Skeletal muscle tissue (tissue), 3 donors: ENCODE measurements at regions not wholly inside any gene's neighbourhood (a gene's known extent, or its start where the extent isn't known, plus 50 kb on each side); places are given as distances from the start of the nearest gene placed in this dataset.

Experiments
- H3K27ac ChIP-seq: one replicate; pipeline ENCODE4 v1.7.0; 2013; ENCODE audit warnings: mild to moderate bottlenecking, low read depth, low read length, inconsistent platforms
- H3K27me3 ChIP-seq, 3 donors: one replicate each; pipeline ENCODE4 v1.7.0; 2013; ENCODE audit warnings: low read length in 3 of 3; ENCODE audit not compliant: control insufficient read depth in 3 of 3, insufficient read depth in 3 of 3
- H3K36me3 ChIP-seq, 3 donors: one replicate each; pipeline ENCODE4 v1.7.0; 2013; ENCODE audit warnings: low read length in 3 of 3; ENCODE audit not compliant: control insufficient read depth in 3 of 3, insufficient read depth in 3 of 3
- H3K4me1 ChIP-seq, 3 donors: one replicate each; pipeline ENCODE4 v1.7.0; 2013; ENCODE audit warnings: low read length in 3 of 3, mild to moderate bottlenecking in 3 of 3; ENCODE audit not compliant: control insufficient read depth in 3 of 3, insufficient read depth in 3 of 3
- H3K4me3 ChIP-seq, 3 donors: one replicate each; pipeline ENCODE4 v1.7.0; 2013; ENCODE audit warnings: low read length in 3 of 3
- H3K9ac ChIP-seq, 3 donors: one replicate each; pipeline ENCODE4 v1.7.0; 2013; ENCODE audit warnings: low read length in 3 of 3, mild to moderate bottlenecking in 3 of 3, moderate library complexity in 2 of 3, low read depth in 1 of 3
- H3K9me3 ChIP-seq, 3 donors: one replicate each; pipeline ENCODE4 v1.7.0; 2013; ENCODE audit warnings: low read length in 3 of 3; ENCODE audit not compliant: control insufficient read depth in 3 of 3
- donor health status: Osteomylitis.

DNA sequence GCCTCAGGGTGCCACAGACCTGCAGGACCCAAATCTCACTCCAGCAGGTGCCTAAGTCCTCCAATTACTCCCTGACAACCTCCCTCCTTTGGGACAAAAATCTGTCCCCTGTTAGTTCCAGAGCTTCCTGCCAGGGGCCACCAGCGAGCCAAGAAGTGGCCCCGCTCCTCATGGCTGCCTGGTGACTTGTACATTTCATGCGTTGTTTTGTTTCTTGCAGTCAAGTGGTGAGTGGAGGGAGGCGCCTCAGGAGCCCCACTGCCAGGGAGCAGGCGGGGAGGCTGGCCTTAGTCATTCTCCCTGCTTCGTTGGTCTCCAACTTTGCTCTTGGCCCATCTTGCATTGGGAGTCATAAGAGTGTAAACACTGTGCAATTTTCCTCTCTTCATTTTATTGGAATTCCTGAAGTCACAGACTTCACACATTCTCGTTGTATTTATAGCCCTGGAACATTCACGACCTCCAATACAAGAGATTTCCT, 81.3 kb downstream of the KCNF1 start:
- Histone ChIP-seq H3K9me3 (no peaks in the 10 kb centered on the region), H3K27ac (no peak overlapping the region), H3K27me3 (peaks cover 0 to 12% (median 0%) of the 10 kb centered on the region in 3 donors), H3K4me3 (no peak overlapping the region), H3K9ac (no peak overlapping the region), H3K36me3 (no peaks in the 10 kb centered on the region), H3K4me1 (no peaks in the 10 kb centered on the region)

GRCh38 chr2:10995366-10995970, 83.7 kb downstream of the KCNF1 start:
- Histone ChIP-seq H3K27ac (no peak overlapping the region), H3K9ac (no peak overlapping the region), H3K27me3 (peaks cover 0 to 12% (median 0%) of the 10 kb centered on the region in 3 donors), H3K4me3 (no peak overlapping the region), H3K9me3 (no peaks in the 10 kb centered on the region), H3K36me3 (no peaks in the 10 kb centered on the region), H3K4me1 (no peaks in the 10 kb centered on the region)

GRCh38 chr2:11004199-11004598, 92.5 kb downstream of the KCNF1 start:
- no peak overlapping the region for H3K27ac ChIP-seq
- peaks cover 3 to 11% (median 9%) of the 10 kb centered on the region in 3 donors for H3K27me3 ChIP-seq
- no peaks in the 10 kb centered on the region for H3K36me3 ChIP-seq
- H3K4me1 ChIP-seq: no peaks in the 10 kb centered on the region
- H3K9me3 ChIP-seq: no peaks in the 10 kb centered on the region
- H3K4me3 ChIP-seq: no peak overlapping the region
- no peak overlapping the region for H3K9ac ChIP-seq

DNA sequence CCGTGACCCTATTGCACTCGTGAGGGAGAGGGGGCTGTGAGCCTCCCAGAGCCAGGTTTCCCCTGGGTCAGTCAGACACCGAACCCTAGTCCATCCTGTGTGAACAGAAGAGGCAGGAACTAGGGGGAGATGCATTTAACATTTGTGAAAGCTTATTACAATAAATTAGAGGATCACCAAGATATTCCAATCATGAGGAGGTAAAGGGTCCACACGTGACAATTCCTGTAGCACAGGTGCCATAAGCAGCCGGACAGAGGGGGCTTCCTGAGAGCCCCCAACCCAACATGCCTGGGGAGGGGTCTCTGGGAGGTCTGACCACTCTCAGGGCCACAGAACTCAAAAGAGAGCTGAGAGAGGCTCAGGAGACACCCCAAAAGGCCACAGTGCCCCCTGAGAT, 93.3 kb downstream of the KCNF1 start:
- H3K9ac ChIP-seq: no peak overlapping the region
- H3K27me3 ChIP-seq: peaks cover 3 to 11% (median 9%) of the 10 kb centered on the region in 3 donors
- no peak overlapping the region for H3K27ac ChIP-seq
- H3K36me3 ChIP-seq: no peaks in the 10 kb centered on the region
- no peaks in the 10 kb centered on the region for H3K4me1 ChIP-seq
- H3K4me3 ChIP-seq: no peak overlapping the region
- H3K9me3 ChIP-seq: peaks cover 0 to 3% (median 0%) of the 10 kb centered on the region in 3 donors

DNA sequence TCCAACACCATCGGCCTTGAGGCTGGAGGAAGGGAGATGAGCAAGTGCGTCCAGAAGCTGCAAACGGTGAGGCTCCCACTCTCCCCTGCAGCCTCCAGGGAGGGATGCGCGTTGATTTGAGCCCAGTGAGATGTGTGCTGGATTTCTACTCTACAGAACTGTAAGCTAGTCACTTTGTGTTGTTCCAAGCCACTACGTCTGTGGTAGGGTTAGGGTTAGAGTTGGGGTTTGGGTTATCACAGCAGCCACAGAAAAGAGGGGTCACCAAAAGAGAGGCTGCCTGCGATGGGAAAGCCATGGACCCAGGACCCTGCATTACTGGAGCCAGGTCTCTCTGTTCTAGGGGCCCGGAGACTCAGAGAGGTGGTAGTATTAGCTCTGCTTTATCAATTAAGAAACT, 94.5 kb downstream of the KCNF1 start:
- Histone ChIP-seq H3K36me3 (no peaks in the 10 kb centered on the region), H3K4me1 (no peaks in the 10 kb centered on the region), H3K27me3 (peaks cover 3 to 11% (median 9%) of the 10 kb centered on the region in 3 donors), H3K4me3 (no peak overlapping the region), H3K9ac (no peak overlapping the region), H3K9me3 (peaks cover 0 to 7% (median 3%) of the 10 kb centered on the region in 3 donors), H3K27ac (no peak overlapping the region)

- H3K4me3 ChIP-seq: no peak overlapping the region
- H3K36me3 ChIP-seq: no peaks in the 10 kb centered on the region
- H3K4me1 ChIP-seq: no peaks in the 10 kb centered on the region
- H3K27me3 ChIP-seq: peaks cover under 1 to 8% (median 5%) of the 10 kb centered on the region in 3 donors
- H3K9me3 ChIP-seq: peaks cover 3 to 10% (median 5%) of the 10 kb centered on the region in 3 donors
- H3K27ac ChIP-seq: no peak overlapping the region
- no peak overlapping the region for H3K9ac ChIP-seq
These were observed 95.9 kb downstream of the KCNF1 start for GRCh38 chr2:11007331-11008264.

GRCh38 chr2:11008773-11009172, 97.0 kb downstream of the KCNF1 start:
- Histone ChIP-seq H3K9me3 (peaks cover 3 to 10% (median 5%) of the 10 kb centered on the region in 3 donors), H3K36me3 (no peaks in the 10 kb centered on the region), H3K27me3 (peaks cover 0 to 4% (median 0%) of the 10 kb centered on the region in 3 donors), H3K27ac (no peak overlapping the region), H3K4me1 (no peaks in the 10 kb centered on the region), H3K4me3 (no peak overlapping the region), H3K9ac (no peak overlapping the region)

DNA sequence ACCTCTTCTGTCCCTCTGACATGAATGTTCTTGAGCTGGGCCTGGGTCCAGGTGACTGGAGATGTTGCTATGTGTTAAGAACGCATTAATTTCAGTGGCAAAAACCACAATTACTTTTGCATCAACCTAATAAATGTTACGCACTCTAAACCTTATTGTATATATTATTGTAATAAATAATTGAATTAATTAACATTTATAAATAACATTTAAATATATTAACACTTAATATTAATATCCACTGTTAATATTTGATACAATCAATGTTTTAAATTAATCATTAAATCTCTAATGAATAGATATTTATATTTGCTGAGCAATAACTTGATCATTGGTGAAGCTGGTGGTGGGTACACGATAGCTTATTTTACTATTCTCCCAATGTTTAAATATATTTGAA, 97.4 kb downstream of the KCNF1 start:
- no peak overlapping the region for H3K4me3 ChIP-seq
- peaks cover 3 to 13% (median 5%) of the 10 kb centered on the region in 3 donors for H3K9me3 ChIP-seq
- peaks cover 0 to 4% (median 0%) of the 10 kb centered on the region in 3 donors for H3K27me3 ChIP-seq
- no peaks in the 10 kb centered on the region for H3K36me3 ChIP-seq
- H3K9ac ChIP-seq: no peak overlapping the region
- H3K4me1 ChIP-seq: no peaks in the 10 kb centered on the region
- H3K27ac ChIP-seq: no peak overlapping the region

GRCh38 chr2:11009891-11010290, 98.2 kb downstream of the KCNF1 start:
- Histone ChIP-seq H3K4me1 (no peaks in the 10 kb centered on the region), H3K9ac (no peak overlapping the region), H3K36me3 (no peaks in the 10 kb centered on the region), H3K4me3 (no peak overlapping the region), H3K27me3 (peaks cover 0 to 4% (median 0%) of the 10 kb centered on the region in 3 donors), H3K27ac (no peak overlapping the region), H3K9me3 (peaks cover 3 to 13% (median 5%) of the 10 kb centered on the region in 3 donors)

- Histone ChIP-seq H3K9ac (no peak overlapping the region), H3K27me3 (peaks cover 0 to 4% (median 0%) of the 10 kb centered on the region in 3 donors), H3K36me3 (no peaks in the 10 kb centered on the region), H3K9me3 (peaks cover 3 to 13% (median 5%) of the 10 kb centered on the region in 3 donors), H3K27ac (no peak overlapping the region), H3K4me3 (no peak overlapping the region), H3K4me1 (no peaks in the 10 kb centered on the region)
These were observed 99.6 kb downstream of the KCNF1 start for GRCh38 chr2:11011359-11011758.
